Kasumi-1 (cell line): ENCODE measurements at regions not wholly inside any gene's neighbourhood (a gene's known extent, or its start where the extent isn't known, plus 50 kb on each side); places are given as distances from the start of the nearest gene placed in this dataset.
"Not testable (repeated sequence)": the region's sequence is repeated elsewhere in the genome, so short reads cannot be mapped to it uniquely, and the experiment has no call there.

Experiments used
- DNase-seq, 2 experiments: peaks; one replicate each; lab custom pipeline; 2025; lab: John Stamatoyannopoulos, UW

DNA sequence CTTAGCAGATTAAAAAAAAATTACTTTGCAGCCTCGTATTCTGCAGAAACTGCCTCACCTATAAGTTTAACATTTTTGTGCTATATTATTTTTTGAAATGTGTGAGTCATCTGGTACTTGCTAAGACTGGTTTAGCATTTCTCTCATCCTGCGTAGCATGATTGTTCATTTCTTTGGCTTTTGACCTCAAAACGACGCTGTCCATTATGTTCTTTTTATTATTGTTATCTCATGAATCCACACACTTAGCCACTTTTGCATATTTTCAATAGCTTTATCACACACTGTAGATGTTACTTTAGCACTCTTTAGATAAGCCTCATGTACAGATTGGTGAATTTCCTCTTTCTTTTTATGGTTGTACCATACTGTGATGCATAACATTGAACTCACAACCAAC lies 1004.9 kb upstream of the NCAM2 start:
- no peak for DNase-seq

- no peak for DNase-seq
Observed at GRCh38 chr21:19995253-19995652, 1003.0 kb upstream of the NCAM2 start.

DNA sequence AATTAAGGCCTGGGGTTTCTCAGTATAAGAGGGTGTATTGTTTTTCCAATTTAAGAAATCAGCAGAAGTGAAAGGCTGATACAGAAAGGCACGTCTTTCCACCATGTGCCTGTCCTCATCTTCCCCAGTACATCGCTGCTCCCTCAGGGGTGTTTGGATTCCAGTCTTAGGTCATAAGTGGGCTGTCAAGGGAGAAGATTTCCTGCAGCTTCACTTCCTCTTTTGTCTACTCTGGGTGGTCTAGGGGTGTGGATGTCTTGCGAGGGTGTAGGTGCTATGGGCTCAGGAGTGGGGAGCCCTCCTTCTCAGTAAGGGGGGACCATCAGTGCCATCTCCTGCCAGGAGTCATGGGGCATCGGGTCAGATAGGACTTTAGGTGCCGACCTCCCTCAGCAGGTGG lies 999.8 kb upstream of the NCAM2 start:
- peak; percentile 6 to 18 for DNase-seq

DNA sequence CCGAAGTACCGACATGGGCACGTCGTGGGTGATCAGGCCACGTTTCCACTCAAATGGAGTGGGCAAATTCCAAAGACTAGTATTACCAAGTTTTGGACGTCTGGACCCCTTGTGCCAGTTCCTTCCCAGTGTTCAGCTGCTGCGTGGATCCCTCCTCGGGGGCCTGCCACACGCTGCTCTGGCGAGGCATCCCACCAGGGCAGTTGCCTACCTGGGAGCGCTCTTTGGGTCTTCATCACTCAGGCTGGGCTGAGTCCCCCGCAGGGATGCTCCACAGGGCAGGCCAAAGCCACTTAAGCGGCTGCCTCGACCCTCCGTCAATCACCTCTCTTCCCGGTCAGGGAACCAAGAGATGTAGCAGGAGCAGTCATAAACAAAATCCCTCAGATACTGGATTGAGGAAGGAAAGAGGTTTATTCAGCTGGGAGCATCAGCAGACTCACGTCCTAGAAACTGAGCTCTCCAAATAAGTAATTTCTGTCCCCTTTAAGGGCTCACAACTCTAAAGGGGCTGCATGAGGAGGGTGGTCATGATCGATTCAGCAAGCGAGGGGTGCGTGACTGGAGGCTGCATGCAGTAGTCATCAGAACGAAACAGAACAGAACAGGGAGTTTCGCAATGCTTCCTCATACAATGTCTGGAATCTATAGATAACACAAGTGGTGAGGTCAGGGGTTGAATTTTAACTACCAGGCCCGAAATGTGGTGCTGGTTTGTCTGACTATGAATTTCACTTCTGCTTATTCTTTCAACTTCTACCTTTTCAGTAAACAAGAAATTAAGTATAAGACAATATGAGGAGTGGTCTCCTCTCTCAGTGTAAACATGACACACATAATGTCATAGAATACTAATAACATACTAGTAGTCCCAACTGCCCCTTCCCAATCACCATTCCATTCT lies 998.6 kb upstream of the NCAM2 start:
- peak; percentile 61 to 68 for DNase-seq

GRCh38 chr21:20004367-20004766 lies 993.8 kb upstream of the NCAM2 start:
- DNase-seq = no peak

DNA sequence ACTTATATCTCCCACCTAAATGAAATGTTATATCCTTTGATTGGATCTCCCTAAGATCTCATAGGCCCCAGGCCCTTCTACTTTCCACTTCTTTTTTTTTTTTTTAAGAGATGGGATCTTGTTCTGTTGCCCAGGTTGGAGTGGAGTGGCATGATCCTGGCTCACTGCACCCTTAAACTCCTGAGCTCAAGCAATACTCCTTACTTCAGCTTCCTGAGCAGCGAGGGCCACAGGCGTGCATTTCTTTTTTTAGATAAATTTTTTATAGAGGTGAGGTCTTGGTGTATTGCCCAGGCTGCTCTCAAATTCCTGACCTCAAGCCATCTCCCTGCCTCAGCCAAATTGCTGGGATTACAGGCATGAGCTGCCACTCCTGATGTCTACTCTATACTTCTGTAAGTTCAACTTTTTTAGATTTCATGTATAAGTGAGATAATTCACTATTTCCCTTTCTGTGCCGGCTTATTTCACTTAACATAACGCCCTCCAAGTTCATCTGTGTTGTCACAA lies 987.5 kb upstream of the NCAM2 start:
- DNase-seq = no peak

DNA sequence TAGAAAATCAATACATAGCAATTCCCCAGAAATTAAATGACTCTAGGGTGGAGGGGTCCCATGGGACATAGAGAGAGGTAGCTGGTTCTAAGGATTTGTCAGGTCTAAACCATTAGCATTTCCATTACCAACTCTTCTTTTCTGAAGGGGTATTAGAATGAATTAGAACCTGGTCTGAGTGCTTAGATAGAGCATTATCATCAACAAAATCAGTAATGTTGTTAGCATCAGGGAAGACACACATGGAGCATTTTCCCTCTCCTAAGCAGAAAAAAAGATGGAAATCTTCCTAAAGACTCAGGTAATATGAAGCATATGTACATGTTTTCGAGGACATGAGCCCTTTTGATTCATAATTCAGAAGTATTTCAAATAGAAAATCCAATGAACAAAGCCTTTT lies 984.4 kb upstream of the NCAM2 start:
- no peak for DNase-seq

GRCh38 chr21:20016435-20017005 lies 981.7 kb upstream of the NCAM2 start:
- no peak for DNase-seq

DNA sequence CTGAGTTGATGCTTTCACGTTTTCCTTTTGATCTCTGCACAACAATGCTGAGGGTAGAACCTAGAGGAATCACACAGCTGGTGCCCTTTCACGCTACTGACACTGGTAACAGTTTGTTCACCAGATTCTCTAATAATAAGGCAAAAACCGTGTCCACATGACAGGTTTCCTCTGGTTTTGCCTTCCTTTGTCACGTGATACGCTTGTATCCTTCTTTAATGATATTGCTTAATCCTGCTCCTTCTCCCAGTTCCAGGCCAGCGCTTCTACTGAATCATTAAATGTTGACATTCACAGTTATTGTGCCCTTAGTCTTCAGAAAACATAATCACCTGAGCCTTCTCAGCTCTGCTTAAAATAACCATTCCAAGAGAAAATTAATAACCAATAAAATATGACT lies 978.2 kb upstream of the NCAM2 start:
- no peak for DNase-seq

DNA sequence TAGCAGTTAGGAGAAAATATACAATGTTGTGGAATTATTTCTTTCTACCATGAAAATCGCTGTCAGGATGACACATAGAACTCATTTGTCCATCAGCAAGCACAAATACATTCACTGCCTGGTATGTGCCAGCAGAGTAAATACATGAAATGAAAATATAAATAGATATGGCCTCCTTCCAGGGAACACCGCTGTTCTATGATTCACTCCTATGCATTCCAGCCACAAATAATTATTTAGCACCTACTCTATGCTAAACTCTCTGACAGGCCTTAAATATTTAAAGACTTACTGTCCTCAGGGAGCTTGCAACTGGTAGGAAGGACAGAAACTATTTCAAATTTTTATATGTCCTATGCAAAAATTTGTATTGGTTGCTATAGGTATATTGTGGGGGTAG lies 975.0 kb upstream of the NCAM2 start:
- DNase-seq = no peak

DNA sequence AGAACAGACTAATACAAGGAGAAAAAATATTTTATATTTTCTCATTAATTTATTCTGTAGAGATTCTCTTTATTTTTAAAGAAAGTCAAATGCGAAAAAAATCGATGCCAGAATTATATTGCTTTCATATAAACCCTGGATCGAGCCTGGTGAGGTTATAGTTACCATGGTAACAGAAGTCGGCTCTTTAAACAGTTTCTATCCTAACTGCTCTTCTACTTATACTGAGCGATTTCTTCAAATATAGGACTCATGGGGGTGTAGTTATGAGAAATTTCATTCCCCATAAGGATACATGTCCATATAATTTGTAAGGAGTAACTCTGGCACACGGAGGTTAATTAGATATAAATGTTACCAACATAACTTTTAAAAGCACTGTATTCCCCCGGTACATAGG lies 973.5 kb upstream of the NCAM2 start:
- DNase-seq = no peak

DNA sequence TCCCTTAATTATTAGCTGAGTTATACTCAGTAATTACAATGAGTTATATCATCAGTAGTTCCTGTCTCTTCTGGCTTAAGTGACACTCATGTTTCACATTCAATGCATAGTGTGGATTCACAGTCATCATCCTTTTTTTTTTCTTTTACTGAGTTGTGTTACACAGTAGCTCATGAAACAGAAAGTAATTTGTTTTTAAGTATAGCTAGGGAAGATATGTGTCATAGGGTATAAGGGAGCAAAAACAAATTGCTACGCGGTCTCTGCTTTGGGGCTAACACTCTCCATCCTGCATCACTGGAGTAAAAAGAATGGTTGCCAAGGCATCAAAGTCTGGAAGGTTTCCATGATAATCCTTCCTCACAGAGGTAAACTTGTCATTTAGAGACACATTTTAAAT lies 971.7 kb upstream of the NCAM2 start:
- DNase-seq = no peak

DNA sequence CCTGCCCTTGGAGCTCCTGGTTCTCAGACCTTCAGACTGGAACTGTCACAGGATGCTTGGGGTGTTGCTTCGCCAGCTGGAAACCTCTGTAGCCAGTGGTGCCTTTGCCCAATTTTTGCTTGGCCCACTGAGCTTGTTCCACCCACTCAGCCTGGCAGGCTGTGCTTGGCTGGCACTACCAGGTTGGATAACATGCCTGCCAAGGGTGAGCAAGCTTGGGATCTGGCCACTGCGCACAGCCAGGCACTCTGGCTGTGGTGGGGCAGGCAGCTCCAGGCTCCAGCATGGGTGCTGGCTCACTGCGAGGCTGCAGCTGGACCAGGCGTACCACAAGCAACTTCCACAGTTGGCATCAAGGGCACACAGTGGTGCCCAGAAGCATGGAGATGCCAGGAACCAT lies 967.8 kb upstream of the NCAM2 start:
- DNase-seq = no peak

- no peak for DNase-seq
Observed at GRCh38 chr21:20031807-20032206, 966.4 kb upstream of the NCAM2 start.

DNA sequence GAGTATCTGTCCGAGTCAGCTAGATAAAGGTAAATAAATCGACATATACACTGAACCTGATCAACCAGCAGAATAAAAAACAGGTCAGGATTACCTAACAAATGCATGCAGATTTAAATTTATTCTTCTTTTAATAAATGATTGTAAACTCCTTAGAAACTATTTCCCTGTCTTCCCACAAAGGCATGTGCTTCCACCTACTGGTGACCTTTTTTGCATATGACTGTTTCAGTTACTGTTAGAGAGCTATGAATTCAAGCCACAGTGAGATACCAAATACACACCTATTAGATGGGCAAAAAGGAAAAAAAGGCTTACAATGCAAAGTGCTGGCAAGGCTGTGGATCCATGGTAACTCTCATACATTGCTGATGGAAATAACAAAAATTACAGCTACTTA lies 957.4 kb upstream of the NCAM2 start:
- peak; percentile 37 to 62 for DNase-seq

GRCh38 chr21:20045197-20045596 lies 953.0 kb upstream of the NCAM2 start:
- no peak for DNase-seq

- DNase-seq = not testable (repeated sequence)
Observed at GRCh38 chr21:20048130-20048837, 949.9 kb upstream of the NCAM2 start.

- DNase-seq = no peak
Observed at GRCh38 chr21:20083336-20083735, 914.9 kb upstream of the NCAM2 start.

GRCh38 chr21:20083925-20084324 lies 914.3 kb upstream of the NCAM2 start:
- no peak for DNase-seq

DNA sequence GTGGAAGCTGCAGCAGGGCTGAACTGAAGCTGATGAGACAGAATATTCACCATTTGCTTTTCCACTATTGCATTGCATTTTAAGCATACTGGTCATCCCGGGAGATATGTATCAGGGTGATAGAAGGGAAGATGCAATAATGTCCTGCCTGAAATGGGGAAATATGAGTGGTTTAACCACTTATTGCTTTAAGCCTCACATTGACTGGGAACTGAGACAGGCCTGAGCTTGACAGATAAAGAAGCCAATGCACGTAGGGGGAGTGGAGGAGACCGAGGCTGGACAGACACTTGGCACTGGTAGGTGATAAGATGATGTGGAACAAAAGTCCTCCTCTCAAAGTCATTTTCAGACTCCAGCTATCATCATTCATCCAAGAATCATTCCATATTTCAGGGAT lies 911.7 kb upstream of the NCAM2 start:
- DNase-seq = no peak

DNA sequence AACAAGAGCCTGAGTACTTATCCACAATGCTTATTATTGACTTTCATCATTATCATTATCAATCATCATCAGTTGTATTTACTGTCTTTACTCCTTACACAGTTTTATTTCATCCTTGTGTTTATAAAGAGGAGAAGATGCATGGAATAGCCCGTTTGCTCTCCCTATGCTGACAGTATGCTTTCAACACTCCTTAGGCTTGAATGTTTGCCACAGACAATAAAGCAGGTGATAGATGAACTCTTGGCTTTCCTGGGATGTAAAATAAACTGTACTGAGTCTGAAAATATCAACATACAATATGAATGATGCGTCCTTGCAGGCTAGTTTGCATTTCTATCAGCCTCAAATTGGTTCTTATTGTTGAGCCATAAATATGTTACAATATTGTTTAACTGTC lies 891.8 kb upstream of the NCAM2 start:
- no peak for DNase-seq

- DNase-seq = peak; percentile 60 to 69
Observed at GRCh38 chr21:20108016-20108415, 890.2 kb upstream of the NCAM2 start.

- no peak for DNase-seq
Observed at GRCh38 chr21:20108976-20109540, 889.2 kb upstream of the NCAM2 start.
